Stomach (tissue), 4 donors: ENCODE measurements at regions not wholly inside any gene's neighbourhood (a gene's known extent, or its start where the extent isn't known, plus 50 kb on each side); places are given as distances from the start of the nearest gene placed in this dataset.

ENCODE experiments used
- POLR2A ChIP-seq, 4 donors: fragments of 450-650 bp; IDR thresholded peaks; one replicate each; pipeline ENCODE4 v1.6.1; 2016; ENCODE audit warnings: antibody characterized with exemption in 4 of 4, control low read depth in 2 of 4, mild to moderate bottlenecking in 1 of 4, moderate library complexity in 1 of 4
- TF ChIP-seq, protein P1 (sequence below), 7 experiments: fragments of 450-650 bp in 4 of 7; fragments of 200-600 bp in 3 of 7; sonication (generic) in 3 of 7; IDR thresholded peaks; one replicate each; pipeline ENCODE4 v1.5.1; 2016 to 2019; ENCODE audit warnings: antibody characterized with exemption in 7 of 7, control low read depth in 2 of 7, mild to moderate bottlenecking in 1 of 7

DNA sequence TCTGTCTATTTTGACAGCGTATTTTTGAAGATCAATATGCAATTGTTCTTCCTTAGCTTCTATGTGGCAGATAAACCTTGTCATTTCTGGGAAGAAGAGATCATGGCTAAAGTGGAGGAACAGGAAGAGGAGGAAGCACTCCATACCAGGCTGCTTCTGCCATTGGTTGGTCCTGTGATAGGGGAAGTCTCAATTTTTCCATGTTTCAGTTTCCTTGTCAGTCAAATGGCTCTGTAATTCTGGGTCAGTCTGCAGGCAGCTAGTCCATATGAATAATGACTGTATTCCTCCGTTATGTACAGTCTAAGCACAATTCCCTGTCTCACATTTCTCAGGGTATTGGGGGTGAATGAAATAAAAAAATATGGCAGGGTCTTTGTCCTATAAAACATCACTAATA is 277.6 kb upstream of the CXCR4 start:
- TF ChIP-seq, protein P1, sequence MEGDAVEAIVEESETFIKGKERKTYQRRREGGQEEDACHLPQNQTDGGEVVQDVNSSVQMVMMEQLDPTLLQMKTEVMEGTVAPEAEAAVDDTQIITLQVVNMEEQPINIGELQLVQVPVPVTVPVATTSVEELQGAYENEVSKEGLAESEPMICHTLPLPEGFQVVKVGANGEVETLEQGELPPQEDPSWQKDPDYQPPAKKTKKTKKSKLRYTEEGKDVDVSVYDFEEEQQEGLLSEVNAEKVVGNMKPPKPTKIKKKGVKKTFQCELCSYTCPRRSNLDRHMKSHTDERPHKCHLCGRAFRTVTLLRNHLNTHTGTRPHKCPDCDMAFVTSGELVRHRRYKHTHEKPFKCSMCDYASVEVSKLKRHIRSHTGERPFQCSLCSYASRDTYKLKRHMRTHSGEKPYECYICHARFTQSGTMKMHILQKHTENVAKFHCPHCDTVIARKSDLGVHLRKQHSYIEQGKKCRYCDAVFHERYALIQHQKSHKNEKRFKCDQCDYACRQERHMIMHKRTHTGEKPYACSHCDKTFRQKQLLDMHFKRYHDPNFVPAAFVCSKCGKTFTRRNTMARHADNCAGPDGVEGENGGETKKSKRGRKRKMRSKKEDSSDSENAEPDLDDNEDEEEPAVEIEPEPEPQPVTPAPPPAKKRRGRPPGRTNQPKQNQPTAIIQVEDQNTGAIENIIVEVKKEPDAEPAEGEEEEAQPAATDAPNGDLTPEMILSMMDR (IDR thresholded peaks at IDR 0.05) = no peak
- TF ChIP-seq POLR2A (IDR thresholded peaks at IDR 0.05) = no peak
